ENCODE measurements at regions not wholly inside any gene's neighbourhood (a gene's known extent, or its start where the extent isn't known, plus 50 kb on each side); places are given as distances from the start of the nearest gene placed in this dataset.

DNA sequence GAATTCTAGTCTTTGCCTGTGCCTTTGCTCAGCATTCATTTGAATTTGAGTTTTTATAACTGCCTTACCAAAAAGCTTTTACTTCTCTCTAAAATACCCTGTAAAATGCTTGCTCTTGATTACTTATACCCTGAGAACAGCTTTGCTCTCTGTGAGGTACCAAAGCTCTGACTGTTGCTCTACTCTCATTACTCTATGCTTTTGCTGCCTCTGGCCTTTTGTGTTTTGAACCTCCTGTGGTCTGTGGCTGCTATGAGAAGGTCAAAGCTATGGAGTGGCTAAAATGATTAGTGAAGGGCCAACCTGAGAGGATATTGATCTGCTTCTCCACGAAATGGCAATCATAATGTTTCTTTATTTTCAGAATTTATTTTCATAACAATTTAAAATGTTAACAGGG lies 375.6 kb upstream of the IMPG1 start:
- TF ChIP-seq, protein P1, sequence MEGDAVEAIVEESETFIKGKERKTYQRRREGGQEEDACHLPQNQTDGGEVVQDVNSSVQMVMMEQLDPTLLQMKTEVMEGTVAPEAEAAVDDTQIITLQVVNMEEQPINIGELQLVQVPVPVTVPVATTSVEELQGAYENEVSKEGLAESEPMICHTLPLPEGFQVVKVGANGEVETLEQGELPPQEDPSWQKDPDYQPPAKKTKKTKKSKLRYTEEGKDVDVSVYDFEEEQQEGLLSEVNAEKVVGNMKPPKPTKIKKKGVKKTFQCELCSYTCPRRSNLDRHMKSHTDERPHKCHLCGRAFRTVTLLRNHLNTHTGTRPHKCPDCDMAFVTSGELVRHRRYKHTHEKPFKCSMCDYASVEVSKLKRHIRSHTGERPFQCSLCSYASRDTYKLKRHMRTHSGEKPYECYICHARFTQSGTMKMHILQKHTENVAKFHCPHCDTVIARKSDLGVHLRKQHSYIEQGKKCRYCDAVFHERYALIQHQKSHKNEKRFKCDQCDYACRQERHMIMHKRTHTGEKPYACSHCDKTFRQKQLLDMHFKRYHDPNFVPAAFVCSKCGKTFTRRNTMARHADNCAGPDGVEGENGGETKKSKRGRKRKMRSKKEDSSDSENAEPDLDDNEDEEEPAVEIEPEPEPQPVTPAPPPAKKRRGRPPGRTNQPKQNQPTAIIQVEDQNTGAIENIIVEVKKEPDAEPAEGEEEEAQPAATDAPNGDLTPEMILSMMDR (IDR thresholded peaks at IDR 0.05; ENCODE audit: insufficient read depth, low read length), result no peak
- TF ChIP-seq GABPA (IDR thresholded peaks at IDR 0.05; ENCODE audit: low read depth), result no peak

Measured in HL-60 (cell line).